ENCODE measurements at regions not wholly inside any gene's neighbourhood (a gene's known extent, or its start where the extent isn't known, plus 50 kb on each side); places are given as distances from the start of the nearest gene placed in this dataset.

DNA sequence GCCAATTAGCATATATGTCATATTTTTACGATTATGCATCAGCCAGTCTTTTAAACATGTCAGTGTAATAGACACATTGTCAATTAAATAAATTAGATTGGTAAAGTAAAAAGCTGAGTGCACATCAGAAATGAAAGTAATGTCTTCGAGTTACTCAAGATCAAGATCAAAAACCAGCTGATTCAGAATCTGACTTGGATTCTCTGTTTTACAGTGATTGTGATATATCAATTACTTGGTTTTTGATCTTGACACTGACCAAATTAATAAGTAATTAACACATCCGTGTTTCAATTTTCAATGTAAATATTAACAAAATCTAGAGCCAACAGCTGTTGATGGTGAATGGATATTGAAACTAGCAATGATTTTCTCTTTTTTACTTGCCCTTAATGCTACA is 311.6 kb downstream of the PDGFC start:
- Histone ChIP-seq H3K27ac (no peak overlapping the region), H3K9me3 (replicated peaks in 1 of 11) (peaks cover 0 to 3% (median 0%) of the 10 kb centered on the region in 11 experiments; a peak in 4 of 22 replicates), H3K36me3 (no peaks in the 10 kb centered on the region), H3K4me3 (no peak overlapping the region), H3K27me3 (no peaks in the 10 kb centered on the region), H3K4me2 (no peak overlapping the region), H3K9ac (no peak overlapping the region), H4K20me1 (no peaks in the 10 kb centered on the region), H3K4me1 (no peaks in the 10 kb centered on the region)
- no peak for TF ChIP-seq Cebpa-rat (IDR thresholded peaks at IDR 0.05)

DNA sequence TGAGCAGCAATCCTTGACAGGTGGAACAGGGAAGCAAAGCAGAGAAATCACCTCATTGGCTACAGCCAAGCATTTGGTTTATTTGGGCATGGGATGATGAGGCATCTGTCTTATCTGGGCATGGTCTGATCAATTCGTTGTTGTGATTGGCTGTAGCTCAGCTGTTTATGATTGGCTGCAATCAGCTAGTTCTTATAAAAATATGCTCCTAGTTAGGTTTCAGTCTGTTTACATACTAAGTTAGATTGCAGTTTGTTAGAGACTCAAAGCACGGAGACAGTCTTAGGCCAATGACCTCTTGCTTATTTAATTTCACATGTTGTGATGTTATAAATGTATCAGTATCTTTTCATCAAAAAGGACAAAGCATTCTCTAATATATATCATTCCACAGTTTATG is 312.0 kb downstream of the PDGFC start:
- H3K4me1 ChIP-seq = 0 out of 20 replicates have a peak, but pooled peaks cover 0 to under 1% (median 0%) of the 10 kb centered on the region in 10 experiments
- H3K4me2 ChIP-seq = no peak overlapping the region
- H3K36me3 ChIP-seq = no peaks in the 10 kb centered on the region
- H3K9ac ChIP-seq = no peak overlapping the region
- H3K9me3 ChIP-seq (replicated peaks in 1 of 11) = peaks cover 0 to 7% (median 0%) of the 10 kb centered on the region in 11 experiments; a peak in 5 of 22 replicates
- no peaks in the 10 kb centered on the region for H3K27me3 ChIP-seq
- no peaks in the 10 kb centered on the region for H4K20me1 ChIP-seq
- H3K4me3 ChIP-seq = no peak overlapping the region
- TF ChIP-seq Cebpa-rat (IDR thresholded peaks at IDR 0.05) = no peak
- no peak overlapping the region for H3K27ac ChIP-seq

DNA sequence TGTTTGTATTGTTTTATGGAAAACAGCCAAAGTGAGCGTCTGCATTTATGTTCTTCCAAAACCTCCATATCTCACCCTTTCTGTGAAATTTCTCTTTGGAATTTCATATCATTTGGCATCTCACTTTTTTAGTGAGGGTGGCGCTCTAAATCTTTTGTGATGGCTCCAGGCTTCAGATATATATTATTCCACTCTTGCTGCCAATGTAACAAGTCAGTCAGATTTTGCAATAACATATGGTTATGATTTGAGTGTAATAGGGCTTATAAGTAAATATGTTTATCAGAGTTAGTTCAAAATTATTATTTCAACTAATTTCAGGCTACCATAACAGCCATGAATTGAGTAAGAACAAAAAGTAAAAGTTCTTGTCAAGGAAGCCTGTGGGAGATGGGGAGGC is 314.7 kb downstream of the PDGFC start:
- H3K4me1 ChIP-seq = peaks cover 0 to 6% (median 0%) of the 10 kb centered on the region in 10 experiments; a peak in 3 of 20 replicates
- H4K20me1 ChIP-seq = no peaks in the 10 kb centered on the region
- H3K4me3 ChIP-seq = no peak overlapping the region
- no peaks in the 10 kb centered on the region for H3K36me3 ChIP-seq
- H3K9ac ChIP-seq = no peak overlapping the region
- H3K27me3 ChIP-seq = no peaks in the 10 kb centered on the region
- H3K4me2 ChIP-seq = no peak overlapping the region
- H3K27ac ChIP-seq = no peak overlapping the region
- TF ChIP-seq Cebpa-rat (IDR thresholded peaks at IDR 0.05) = no peak
- H3K9me3 ChIP-seq (replicated peaks in 1 of 11) = peaks cover 3 to 19% (median 8%) of the 10 kb centered on the region in 11 experiments; a peak in 16 of 22 replicates

DNA sequence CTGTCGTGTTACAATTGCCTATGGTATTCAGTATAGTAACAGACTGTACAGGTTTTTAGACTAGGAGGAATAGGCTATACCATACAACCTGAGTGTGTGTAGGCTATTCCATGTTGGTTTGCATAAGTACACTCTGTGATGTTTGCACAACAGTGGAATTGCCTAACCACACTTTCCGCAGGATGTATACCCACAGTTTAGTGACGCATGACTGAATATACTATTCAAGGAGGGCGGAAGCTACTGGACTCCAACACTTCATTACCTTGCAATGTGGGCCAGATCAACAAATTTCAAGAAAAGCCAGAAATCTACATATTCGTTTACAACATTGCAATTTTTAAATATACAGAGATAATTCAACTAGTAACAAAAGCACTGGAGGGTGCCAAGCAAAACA is 317.2 kb downstream of the PDGFC start:
- Histone ChIP-seq H3K4me1 (peaks cover 0 to 6% (median 0%) of the 10 kb centered on the region in 10 experiments; a peak in 3 of 20 replicates), H3K9me3 (replicated peaks in 1 of 11) (peaks cover 3 to 23% (median 10%) of the 10 kb centered on the region in 11 experiments; a peak in 16 of 22 replicates), H3K27me3 (no peaks in the 10 kb centered on the region), H3K4me3 (no peak overlapping the region), H4K20me1 (no peaks in the 10 kb centered on the region), H3K27ac (peak overlapping the region in 5 of 11 experiments; percentile 16 to 50 (median 30); a peak in 8 of 22 replicates), H3K9ac (no peak overlapping the region), H3K4me2 (peak overlapping the region in 5 of 11 experiments; percentile 2 to 23 (median 10); a peak in 2 of 22 replicates), H3K36me3 (no peaks in the 10 kb centered on the region)
- peak in 1 of 11 experiments; percentile 47; a peak in 1 of 22 replicates for TF ChIP-seq Cebpa-rat (IDR thresholded peaks at IDR 0.05)

DNA sequence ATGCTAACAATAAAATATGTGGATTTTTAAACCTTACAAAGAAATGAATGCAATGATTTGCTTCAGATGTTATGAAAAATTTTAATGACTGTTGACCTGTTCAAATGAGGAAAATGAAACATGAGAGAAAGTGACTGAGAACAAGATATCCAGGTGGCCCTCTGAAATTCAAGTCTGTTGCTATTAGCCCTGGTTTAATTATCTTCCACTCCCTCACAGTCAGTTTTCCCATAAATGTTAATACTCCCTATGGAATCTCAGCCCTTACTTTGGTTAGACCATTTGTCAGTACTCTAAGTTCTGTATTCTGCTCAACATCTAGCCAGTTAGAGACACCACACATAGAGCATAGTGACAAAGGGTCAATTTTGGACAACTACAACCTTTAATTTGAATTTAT is 327.8 kb downstream of the PDGFC start:
- no peaks in the 10 kb centered on the region for H3K36me3 ChIP-seq

DNA sequence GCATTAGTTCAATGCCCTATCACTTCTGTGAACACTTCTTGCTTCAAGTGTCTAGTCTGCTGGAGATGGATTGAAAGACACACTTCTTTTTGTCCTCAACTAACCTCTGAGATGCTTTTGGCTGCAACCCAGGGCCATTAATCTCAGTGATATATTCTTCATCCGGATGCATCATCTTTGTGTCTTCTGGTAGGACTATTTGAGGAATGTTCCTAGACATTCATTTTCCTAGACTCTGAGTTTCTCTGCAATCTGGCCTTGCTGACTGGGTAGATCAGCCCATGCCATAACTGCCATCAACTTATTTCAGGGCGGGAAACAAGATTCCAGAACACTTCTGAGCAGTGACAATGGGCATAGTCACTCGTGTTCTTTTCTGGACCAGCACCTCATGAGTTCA is 329.4 kb downstream of the PDGFC start:
- Histone ChIP-seq H3K4me3 (no peak overlapping the region), H4K20me1 (no peaks in the 10 kb centered on the region), H3K4me1 (no peaks in the 10 kb centered on the region), H3K27ac (no peak overlapping the region), H3K4me2 (no peak overlapping the region), H3K9me3 (replicated peaks in 1 of 11) (no peaks in the 10 kb centered on the region), H3K27me3 (no peaks in the 10 kb centered on the region), H3K36me3 (no peaks in the 10 kb centered on the region), H3K9ac (no peak overlapping the region)
- no peak for TF ChIP-seq Cebpa-rat (IDR thresholded peaks at IDR 0.05)

More for the DNA sequence above, 327.8 kb downstream of the PDGFC start:
- Histone ChIP-seq H3K27me3 (no peaks in the 10 kb centered on the region), H4K20me1 (no peaks in the 10 kb centered on the region), H3K4me2 (no peak overlapping the region), H3K9me3 (replicated peaks in 1 of 11) (peaks cover 0 to 2% (median 0%) of the 10 kb centered on the region in 11 experiments; a peak in 1 of 22 replicates), H3K4me1 (no peaks in the 10 kb centered on the region), H3K4me3 (no peak overlapping the region), H3K27ac (no peak overlapping the region), H3K9ac (no peak overlapping the region)
- no peak for TF ChIP-seq Cebpa-rat (IDR thresholded peaks at IDR 0.05)

DNA sequence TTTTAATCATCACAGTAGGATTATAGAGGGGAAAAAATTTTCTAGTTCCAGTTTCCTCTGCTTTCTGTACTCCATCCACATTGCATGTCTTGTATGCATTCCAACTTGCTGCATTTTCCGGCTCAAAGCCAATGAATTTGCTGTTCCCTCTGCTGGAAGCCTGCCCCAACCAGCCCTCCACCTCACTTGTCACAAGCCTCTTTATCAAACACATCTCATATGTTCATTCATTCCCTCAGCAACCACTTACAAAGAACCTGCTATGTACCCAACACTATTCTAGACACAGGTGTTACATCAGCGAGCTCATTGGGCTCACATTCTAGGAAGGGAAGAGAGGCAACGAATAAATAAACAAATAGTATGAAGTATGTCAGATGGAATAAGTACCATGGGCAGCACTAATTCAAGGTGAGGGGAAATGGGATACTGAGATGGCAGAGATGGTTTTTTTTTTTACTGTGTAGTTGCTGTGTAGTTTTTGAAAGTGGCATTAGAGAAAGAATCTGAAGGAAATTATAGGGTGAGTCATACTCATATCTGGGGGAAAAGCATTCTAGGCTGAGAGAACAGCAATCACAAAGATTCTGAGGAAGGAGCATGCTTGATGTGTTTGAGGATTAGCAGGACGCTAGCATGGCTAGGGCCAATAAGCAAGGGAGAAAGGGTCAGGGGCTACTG is 332.5 kb downstream of the PDGFC start:
- TF ChIP-seq Cebpa-rat (IDR thresholded peaks at IDR 0.05) = no peak
- Histone ChIP-seq H3K27me3 (no peaks in the 10 kb centered on the region), H4K20me1 (no peaks in the 10 kb centered on the region), H3K4me1 (no peaks in the 10 kb centered on the region), H3K4me3 (no peak overlapping the region), H3K4me2 (no peak overlapping the region), H3K36me3 (no peaks in the 10 kb centered on the region), H3K9me3 (replicated peaks in 1 of 11) (no peaks in the 10 kb centered on the region), H3K27ac (no peak overlapping the region), H3K9ac (no peak overlapping the region)

DNA sequence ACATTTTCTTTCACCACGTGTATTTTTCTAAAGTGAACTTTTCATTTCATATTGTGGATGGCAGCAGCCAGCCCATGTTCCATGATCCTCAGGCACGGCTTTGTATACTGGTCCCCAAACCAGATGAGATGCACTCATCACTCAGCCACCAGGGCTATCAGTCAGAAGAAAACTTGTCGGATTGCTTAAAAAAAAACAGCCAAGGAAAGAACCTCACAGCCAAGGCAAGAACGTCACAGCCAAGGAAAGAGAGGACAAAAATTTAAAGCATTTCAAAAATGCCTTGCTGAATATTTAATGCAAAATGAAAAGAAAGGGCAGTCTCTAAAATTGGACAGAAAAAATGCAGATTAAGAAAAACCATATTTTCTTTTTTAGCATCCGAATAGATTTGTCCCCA is 333.3 kb downstream of the PDGFC start:
- Histone ChIP-seq H3K27me3 (no peaks in the 10 kb centered on the region), H3K36me3 (no peaks in the 10 kb centered on the region), H3K27ac (no peak overlapping the region), H3K9ac (no peak overlapping the region), H3K9me3 (replicated peaks in 1 of 11) (no peaks in the 10 kb centered on the region), H4K20me1 (no peaks in the 10 kb centered on the region), H3K4me2 (no peak overlapping the region), H3K4me1 (no peaks in the 10 kb centered on the region), H3K4me3 (no peak overlapping the region)
- TF ChIP-seq Cebpa-rat (IDR thresholded peaks at IDR 0.05) = no peak

DNA sequence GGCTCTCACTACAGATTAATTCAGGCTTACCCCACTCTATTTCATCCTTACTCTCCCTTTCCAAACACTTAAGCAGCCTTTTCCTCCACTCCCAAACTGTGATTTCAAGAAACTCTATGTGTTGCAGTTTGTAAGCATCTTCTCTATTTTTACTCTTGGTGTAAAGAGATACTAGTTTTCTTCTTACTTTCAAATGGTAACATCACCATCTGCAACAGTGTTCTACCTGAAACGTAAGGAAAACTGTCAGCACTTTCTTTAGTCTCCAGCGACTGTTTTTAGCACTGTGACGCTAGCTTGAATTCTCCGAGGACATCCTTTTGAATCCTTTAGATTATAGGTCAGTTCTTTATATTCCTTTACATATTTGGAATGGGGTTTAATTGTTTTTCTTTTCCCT is 335.2 kb downstream of the PDGFC start:
- no peak overlapping the region for H3K9ac ChIP-seq
- H3K27ac ChIP-seq = no peak overlapping the region
- no peaks in the 10 kb centered on the region for H3K4me1 ChIP-seq
- H3K4me2 ChIP-seq = no peak overlapping the region
- no peaks in the 10 kb centered on the region for H3K9me3 ChIP-seq (replicated peaks in 1 of 11)
- H3K4me3 ChIP-seq = no peak overlapping the region
- no peaks in the 10 kb centered on the region for H3K27me3 ChIP-seq
- H4K20me1 ChIP-seq = no peaks in the 10 kb centered on the region
- no peak for TF ChIP-seq Cebpa-rat (IDR thresholded peaks at IDR 0.05)
- no peaks in the 10 kb centered on the region for H3K36me3 ChIP-seq

DNA sequence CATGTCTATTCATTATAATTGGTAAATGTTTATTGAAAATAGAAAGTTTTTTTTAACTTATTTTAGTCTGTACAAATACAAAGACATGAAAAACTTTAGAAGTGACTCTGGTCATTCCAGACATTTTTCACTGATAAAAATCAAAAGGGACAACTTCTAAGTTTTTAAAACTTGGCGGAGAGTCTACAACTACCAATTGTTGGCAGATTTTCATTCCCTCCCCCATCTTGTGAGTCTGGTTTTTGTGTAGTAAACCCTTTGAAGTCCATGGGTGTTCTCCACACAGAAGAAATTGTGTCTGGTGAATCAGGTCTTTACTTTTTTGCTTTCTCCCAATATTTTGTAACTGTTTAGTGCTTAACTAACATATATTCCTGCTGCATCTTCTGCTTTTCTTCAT is 336.5 kb downstream of the PDGFC start:
- Histone ChIP-seq H3K27ac (no peak overlapping the region), H3K36me3 (no peaks in the 10 kb centered on the region), H3K4me1 (no peaks in the 10 kb centered on the region), H3K4me2 (no peak overlapping the region), H3K9me3 (replicated peaks in 1 of 11) (no peaks in the 10 kb centered on the region), H3K4me3 (no peak overlapping the region), H3K27me3 (no peaks in the 10 kb centered on the region), H4K20me1 (no peaks in the 10 kb centered on the region), H3K9ac (no peak overlapping the region)
- TF ChIP-seq Cebpa-rat (IDR thresholded peaks at IDR 0.05) = no peak
